ENCODE measurements at regions not wholly inside any gene's neighbourhood (a gene's known extent, or its start where the extent isn't known, plus 50 kb on each side); places are given as distances from the start of the nearest gene placed in this dataset.
"Not testable (repeated sequence)": the region's sequence is repeated elsewhere in the genome, so short reads cannot be mapped to it uniquely, and the experiment has no call there.

DNA sequence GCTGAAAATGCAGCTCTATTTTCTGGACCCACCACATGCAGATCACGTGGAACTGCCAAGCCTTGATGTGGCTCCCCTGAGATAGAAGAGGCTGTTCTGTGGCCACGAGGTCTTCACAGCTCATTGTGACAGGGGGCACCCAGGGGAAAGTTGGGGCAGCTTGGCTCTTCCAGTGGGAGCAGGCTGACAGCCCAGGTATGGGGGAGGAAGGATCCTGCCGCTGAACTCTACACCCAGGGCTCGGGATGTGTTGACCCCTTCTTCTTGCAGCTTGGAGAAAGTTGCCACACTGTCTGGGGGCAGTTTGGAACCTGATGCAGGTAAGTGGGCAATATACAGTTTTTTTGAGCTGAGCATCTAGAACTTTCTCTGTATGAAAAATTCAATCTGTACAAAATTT is 133.6 kb upstream of the PITX1 start:
- H3K4me3 ChIP-seq (replicated peaks in 1 of 2; ENCODE audit: low read depth in 2 of 2, low read length in 2 of 2): no peak overlapping the region
- TF ChIP-seq, protein P1, sequence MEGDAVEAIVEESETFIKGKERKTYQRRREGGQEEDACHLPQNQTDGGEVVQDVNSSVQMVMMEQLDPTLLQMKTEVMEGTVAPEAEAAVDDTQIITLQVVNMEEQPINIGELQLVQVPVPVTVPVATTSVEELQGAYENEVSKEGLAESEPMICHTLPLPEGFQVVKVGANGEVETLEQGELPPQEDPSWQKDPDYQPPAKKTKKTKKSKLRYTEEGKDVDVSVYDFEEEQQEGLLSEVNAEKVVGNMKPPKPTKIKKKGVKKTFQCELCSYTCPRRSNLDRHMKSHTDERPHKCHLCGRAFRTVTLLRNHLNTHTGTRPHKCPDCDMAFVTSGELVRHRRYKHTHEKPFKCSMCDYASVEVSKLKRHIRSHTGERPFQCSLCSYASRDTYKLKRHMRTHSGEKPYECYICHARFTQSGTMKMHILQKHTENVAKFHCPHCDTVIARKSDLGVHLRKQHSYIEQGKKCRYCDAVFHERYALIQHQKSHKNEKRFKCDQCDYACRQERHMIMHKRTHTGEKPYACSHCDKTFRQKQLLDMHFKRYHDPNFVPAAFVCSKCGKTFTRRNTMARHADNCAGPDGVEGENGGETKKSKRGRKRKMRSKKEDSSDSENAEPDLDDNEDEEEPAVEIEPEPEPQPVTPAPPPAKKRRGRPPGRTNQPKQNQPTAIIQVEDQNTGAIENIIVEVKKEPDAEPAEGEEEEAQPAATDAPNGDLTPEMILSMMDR (IDR thresholded peaks at IDR 0.05; ENCODE audit: low read depth, low read length): no peak
- DNase-seq (ENCODE audit: low read depth in 2 of 2): no peak

DNA sequence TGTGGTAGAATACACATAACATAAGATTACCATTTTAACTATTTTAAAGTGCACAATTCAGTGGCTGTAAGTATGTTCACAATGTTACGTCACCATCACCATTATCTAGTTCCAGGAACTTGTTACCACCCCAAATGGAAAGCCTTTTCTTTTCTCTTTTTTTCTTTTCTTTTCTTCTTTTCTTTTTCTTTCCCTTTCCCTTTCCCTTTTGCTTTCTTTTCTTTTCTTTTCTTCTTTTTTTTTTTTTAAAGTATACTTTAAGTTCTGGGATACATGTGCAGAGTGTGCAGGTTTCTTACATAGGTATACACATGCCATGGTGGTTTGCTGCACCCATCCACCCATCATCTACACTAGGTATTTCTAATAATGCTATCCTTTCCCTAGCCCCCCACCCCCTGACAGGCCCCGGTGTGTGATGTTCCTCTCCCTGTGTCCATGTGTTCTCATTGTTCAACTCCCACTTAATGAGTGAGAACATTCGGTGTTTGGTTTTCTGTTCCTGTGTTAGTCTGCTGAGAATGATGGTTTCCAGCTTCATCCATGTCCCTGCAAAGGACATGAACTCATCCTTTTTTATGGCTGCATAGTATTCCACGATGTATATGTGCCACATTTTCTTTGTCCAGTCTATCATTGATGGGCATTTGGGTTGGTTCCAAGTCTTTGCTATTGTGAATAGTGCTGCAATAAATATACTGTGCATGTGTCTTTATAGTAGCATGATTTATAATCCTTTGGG is 131.0 kb upstream of the PITX1 start:
- DNase-seq (ENCODE audit: low read depth in 2 of 2); H3K4me3 ChIP-seq (replicated peaks in 1 of 2; ENCODE audit: low read depth in 2 of 2, low read length in 2 of 2): not testable (repeated sequence)

DNA sequence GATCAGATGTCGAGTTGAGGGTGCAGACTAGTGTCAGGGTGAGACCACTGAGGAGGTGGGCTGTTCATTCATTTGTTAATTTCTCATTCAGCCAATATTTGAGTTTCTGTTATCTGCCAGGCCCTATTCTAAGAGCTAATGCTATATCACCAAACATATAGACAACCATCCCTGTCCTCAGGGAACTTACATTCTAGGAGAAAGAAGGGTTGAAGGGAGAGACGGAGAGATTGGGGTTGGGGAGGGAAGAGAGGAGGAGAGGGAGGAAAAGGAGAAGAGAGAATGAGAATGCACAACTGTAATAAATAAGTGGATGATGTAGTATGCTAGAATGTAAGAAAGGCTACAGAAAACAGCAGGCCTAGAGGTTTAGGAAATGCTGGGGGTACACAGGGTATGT is 129.9 kb upstream of the PITX1 start:
- DNase-seq (ENCODE audit: low read depth in 2 of 2): no peak
- no peak overlapping the region for H3K4me3 ChIP-seq (replicated peaks in 1 of 2; ENCODE audit: low read depth in 2 of 2, low read length in 2 of 2)
- TF ChIP-seq, protein P1 (IDR thresholded peaks at IDR 0.05; ENCODE audit: low read depth, low read length): no peak

DNA sequence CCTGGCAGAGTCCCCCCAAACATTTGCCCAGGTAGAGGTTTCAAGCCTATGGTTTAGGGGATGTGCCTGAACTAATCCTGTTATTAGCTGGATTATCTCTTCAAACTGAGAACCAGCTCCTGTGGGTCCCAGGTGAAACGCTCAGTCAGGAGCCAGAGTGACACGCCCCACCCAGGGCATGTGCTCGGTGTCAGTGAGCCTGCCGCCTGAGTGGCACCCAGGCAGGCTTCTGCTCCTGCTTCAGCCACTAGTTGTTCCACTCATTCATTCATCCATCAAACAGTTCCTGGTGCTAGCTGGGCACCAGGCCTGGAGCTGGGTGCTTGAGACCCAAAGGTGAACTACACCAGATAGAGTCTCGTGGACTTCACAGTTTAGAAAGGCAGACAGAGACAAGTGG is 129.4 kb upstream of the PITX1 start:
- no peak for DNase-seq (ENCODE audit: low read depth in 2 of 2)
- TF ChIP-seq, protein P1 (IDR thresholded peaks at IDR 0.05; ENCODE audit: low read depth, low read length): no peak
- no peak overlapping the region for H3K4me3 ChIP-seq (replicated peaks in 1 of 2; ENCODE audit: low read depth in 2 of 2, low read length in 2 of 2)

DNA sequence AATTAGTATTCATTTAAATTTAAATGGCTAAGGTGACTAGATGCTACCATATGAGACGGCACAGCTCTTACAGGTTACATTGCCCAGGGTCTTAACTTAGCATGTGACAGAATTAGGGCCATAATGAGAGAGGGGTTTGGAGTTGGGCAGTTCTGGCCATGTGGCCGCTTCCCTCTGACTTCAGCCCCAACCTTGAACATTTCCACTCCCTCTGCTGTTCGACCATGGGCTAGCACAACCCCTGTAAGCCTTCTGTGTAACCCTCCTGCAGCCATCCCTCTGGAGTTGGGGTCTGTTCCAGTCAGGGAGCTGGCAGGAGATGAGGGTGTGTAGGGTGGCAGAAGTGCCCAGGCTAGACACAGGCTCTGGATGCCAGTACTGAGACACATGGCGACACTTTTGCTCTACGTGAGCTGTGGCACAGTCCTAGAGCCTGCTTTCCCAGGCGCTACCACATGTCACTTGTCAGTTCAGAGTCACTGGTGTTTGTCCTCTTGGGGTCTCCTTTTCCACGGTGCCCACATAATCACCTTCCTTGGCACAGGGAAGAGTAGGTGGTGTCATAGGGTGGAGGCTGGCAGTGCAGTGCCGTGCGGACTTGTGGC is 128.7 kb upstream of the PITX1 start:
- TF ChIP-seq, protein P1 (IDR thresholded peaks at IDR 0.05; ENCODE audit: low read depth, low read length): no peak
- H3K4me3 ChIP-seq (replicated peaks in 1 of 2; ENCODE audit: low read depth in 2 of 2, low read length in 2 of 2): no peak overlapping the region
- DNase-seq (ENCODE audit: low read depth in 2 of 2): no peak

DNA sequence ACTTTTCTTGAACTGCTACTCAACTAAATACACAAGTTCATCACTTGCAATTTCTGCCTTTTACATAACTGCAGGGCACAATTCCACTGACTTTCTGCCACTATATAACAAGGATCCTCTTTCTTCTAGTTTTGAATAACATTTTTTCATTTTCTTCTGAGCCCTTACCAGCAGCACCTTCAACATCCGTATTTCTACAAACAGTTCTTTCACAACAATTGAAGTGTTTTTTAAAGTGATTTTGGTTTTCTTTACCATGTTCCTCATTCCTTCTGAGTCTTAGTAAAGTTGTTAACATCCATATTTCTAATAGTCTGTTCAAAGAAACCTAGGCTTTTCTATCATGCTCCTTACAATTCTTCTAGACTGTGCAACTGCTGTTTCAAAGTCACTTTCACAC is 127.2 kb upstream of the PITX1 start:
- TF ChIP-seq, protein P1 (IDR thresholded peaks at IDR 0.05; ENCODE audit: low read depth, low read length): no peak
- no peak for DNase-seq (ENCODE audit: low read depth in 2 of 2)
- no peak overlapping the region for H3K4me3 ChIP-seq (replicated peaks in 1 of 2; ENCODE audit: low read depth in 2 of 2, low read length in 2 of 2)

DNA sequence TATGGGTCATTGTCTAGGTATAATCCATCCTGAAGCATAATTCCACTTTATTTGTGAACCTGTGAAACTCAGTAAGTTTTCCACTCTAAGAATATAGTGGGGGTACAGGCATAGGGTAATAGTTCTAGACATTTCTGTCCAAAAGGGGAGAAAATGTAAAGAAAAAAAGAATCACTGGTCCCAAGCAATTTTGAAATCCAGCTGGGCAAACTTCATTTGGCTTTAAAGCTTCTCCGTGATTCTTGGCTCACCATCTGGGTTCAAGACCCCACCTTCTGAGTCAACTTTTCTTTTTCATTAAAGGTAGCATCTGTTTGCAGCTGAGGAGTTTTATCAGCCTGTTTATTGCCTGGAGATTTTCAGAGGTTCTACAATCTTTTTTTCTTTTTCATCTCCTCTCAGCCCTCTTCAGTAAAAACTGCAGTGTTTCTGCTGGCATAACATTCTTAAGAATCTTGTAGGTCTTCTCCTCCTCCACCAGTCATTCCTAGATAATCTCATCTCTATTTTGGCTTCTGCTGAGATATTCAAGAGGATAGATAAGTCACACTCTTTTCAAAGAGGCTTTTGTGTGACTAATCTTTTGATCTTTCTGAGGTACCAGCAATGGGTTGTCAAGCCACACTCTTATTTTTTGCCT is 126.1 kb upstream of the PITX1 start:
- TF ChIP-seq, protein P1 (IDR thresholded peaks at IDR 0.05; ENCODE audit: low read depth, low read length): no peak
- no peak for DNase-seq (ENCODE audit: low read depth in 2 of 2)
- H3K4me3 ChIP-seq (replicated peaks in 1 of 2; ENCODE audit: low read depth in 2 of 2, low read length in 2 of 2): no peak overlapping the region

Measured in cardiac fibroblast (primary cell).